ENCODE measurements at regions not wholly inside any gene's neighbourhood (a gene's known extent, or its start where the extent isn't known, plus 50 kb on each side); places are given as distances from the start of the nearest gene placed in this dataset.

DNA sequence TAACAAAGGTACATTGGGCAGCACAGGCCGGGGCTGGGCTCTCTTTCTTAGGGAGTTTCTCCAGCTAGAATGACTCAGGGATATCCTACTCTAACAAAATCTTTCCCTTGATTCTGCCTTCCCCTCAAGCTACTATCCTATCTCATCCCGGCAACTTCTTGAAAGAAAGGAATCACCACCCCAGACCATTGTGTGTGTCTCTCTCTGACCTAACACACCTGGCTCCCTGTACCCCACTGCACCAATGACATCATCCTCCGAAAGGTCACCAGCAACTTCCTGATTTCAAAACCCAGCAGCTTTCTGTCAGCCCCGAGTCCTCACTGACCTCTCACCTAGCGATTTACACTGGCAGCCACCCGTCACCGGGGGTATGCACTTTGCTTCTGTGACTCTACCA is 72.1 kb upstream of the MAP4K4 start (continued):
- TF ChIP-seq TAF7 (tag; IDR thresholded peaks at IDR 0.05), result no peak
- TF ChIP-seq, protein P1, sequence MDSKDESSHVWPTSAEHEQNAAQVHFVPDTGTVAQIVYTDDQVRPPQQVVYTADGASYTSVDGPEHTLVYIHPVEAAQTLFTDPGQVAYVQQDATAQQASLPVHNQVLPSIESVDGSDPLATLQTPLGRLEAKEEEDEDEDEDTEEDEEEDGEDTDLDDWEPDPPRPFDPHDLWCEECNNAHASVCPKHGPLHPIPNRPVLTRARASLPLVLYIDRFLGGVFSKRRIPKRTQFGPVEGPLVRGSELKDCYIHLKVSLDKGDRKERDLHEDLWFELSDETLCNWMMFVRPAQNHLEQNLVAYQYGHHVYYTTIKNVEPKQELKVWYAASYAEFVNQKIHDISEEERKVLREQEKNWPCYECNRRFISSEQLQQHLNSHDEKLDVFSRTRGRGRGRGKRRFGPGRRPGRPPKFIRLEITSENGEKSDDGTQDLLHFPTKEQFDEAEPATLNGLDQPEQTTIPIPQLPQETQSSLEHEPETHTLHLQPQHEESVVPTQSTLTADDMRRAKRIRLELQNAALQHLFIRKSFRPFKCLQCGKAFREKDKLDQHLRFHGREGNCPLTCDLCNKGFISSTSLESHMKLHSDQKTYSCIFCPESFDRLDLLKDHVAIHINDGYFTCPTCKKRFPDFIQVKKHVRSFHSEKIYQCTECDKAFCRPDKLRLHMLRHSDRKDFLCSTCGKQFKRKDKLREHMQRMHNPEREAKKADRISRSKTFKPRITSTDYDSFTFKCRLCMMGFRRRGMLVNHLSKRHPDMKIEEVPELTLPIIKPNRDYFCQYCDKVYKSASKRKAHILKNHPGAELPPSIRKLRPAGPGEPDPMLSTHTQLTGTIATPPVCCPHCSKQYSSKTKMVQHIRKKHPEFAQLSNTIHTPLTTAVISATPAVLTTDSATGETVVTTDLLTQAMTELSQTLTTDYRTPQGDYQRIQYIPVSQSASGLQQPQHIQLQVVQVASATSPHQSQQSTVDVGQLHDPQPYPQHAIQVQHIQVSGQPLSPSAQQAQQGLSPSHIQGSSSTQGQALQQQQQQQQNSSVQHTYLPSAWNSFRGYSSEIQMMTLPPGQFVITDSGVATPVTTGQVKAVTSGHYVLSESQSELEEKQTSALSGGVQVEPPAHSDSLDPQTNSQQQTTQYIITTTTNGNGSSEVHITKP (IDR thresholded peaks at IDR 0.05; ENCODE audit: partially characterized antibody), result no peak
- no peak for TF ChIP-seq GTF2A2 (tag; IDR thresholded peaks at IDR 0.05)
- TF ChIP-seq NFE2 (IDR thresholded peaks at IDR 0.05; ENCODE audit: low read depth), result peak; percentile 62
- TF ChIP-seq, protein P2, sequence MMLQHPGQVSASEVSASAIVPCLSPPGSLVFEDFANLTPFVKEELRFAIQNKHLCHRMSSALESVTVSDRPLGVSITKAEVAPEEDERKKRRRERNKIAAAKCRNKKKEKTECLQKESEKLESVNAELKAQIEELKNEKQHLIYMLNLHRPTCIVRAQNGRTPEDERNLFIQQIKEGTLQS (IDR thresholded peaks at IDR 0.05), result peak; percentile 78
- TF ChIP-seq, protein P2 (CRISPR knock-in tag; conservative IDR thresholded peaks at IDR 0.05), result no peak
- no peak for TF ChIP-seq ZBED1 (IDR thresholded peaks at IDR 0.05)
- no peak for TF ChIP-seq ZBTB26 (CRISPR knock-in tag; IDR thresholded peaks at IDR 0.05)
- TF ChIP-seq ZNF766 (CRISPR knock-in tag; conservative IDR thresholded peaks at IDR 0.05), result no peak
- TF ChIP-seq, protein P3, sequence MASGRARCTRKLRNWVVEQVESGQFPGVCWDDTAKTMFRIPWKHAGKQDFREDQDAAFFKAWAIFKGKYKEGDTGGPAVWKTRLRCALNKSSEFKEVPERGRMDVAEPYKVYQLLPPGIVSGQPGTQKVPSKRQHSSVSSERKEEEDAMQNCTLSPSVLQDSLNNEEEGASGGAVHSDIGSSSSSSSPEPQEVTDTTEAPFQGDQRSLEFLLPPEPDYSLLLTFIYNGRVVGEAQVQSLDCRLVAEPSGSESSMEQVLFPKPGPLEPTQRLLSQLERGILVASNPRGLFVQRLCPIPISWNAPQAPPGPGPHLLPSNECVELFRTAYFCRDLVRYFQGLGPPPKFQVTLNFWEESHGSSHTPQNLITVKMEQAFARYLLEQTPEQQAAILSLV (tag; IDR thresholded peaks at IDR 0.05), result no peak
- no peak for TF ChIP-seq BDP1 (IDR thresholded peaks at IDR 0.05; ENCODE audit: insufficient read depth, insufficient read length)
- TF ChIP-seq MTA3 (IDR thresholded peaks at IDR 0.05; ENCODE audit: borderline replicate concordance), result no peak
- TF ChIP-seq SAP30 (IDR thresholded peaks at IDR 0.05; ENCODE audit: borderline replicate concordance, insufficient read depth, low read depth, low read length, poor library complexity, severe bottlenecking), result no peak
- no peak for TF ChIP-seq ZNF239 (CRISPR knock-in tag; IDR thresholded peaks at IDR 0.05)
- no peak for TF ChIP-seq TEAD2 (tag; IDR thresholded peaks at IDR 0.05)
- no peak for TF ChIP-seq TEAD1 (CRISPR knock-in tag; IDR thresholded peaks at IDR 0.05)
- no peak for TF ChIP-seq KLF1 (tag; IDR thresholded peaks at IDR 0.05)
